Suprapubic skin (tissue), 4 donors: ENCODE measurements at regions not wholly inside any gene's neighbourhood (a gene's known extent, or its start where the extent isn't known, plus 50 kb on each side); places are given as distances from the start of the nearest gene placed in this dataset.

Source experiments
- EP300 ChIP-seq: sonication (generic); formaldehyde crosslinking; IDR thresholded peaks from one replicate; pipeline ENCODE4 v1.6.1; 2017; ENCODE audit warnings: antibody characterized with exemption
- POLR2A ChIP-seq, 2 donors: fragments of 450-650 bp; IDR thresholded peaks; one replicate each; pipeline ENCODE4 v1.6.1; 2017; ENCODE audit warnings: antibody characterized with exemption in 2 of 2, mild to moderate bottlenecking in 2 of 2, moderate library complexity in 2 of 2
- POLR2AphosphoS5 ChIP-seq, 3 donors: sonication (generic); formaldehyde crosslinking; IDR thresholded peaks; one replicate each; pipeline ENCODE4 v1.6.1; 2017; ENCODE audit warnings: antibody characterized with exemption in 3 of 3
- TF ChIP-seq, protein P1 (sequence below), 2 donors: fragments of 200-600 bp in 1 of 2; fragments of 450-650 bp in 1 of 2; sonication (generic) in 1 of 2; IDR thresholded peaks; one replicate each; pipeline ENCODE4 v1.5.1; 2016 to 2019; ENCODE audit warnings: antibody characterized with exemption in 2 of 2, mild to moderate bottlenecking in 1 of 2, moderate library complexity in 1 of 2

DNA sequence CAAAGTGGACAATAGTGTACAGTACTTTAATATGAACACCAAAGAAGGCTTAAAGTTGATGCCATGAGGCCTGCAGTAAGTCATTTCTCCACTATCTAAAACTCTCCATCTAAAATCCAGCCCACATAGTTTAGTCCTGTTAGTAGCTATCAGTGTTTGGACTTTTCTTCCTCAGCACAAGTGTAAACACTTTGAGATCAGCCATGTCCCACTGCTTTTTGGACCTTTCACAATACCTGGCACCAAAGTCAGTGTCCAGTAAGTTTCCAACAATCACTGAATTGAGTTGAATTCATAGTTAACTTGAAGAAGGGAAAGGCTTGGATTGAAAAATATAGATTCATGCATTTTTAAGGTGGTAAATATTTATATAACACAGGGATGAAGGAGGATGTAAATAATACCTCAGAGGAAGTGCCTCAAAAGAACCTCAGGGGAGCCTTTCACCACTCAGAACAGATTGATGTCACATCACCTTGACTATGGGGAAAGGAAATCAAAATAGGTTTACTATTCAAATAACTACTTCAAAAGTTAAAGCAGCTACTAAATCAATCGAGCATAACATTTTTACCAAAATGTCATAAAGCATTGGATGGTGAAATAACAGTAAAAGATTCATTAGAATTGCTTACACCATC lies 76.7 kb downstream of the FTHL17 start:
- TF ChIP-seq POLR2AphosphoS5 (IDR thresholded peaks at IDR 0.05) (no peak), POLR2A (IDR thresholded peaks at IDR 0.05) (no peak), EP300 (no peak)
- TF ChIP-seq, protein P1, sequence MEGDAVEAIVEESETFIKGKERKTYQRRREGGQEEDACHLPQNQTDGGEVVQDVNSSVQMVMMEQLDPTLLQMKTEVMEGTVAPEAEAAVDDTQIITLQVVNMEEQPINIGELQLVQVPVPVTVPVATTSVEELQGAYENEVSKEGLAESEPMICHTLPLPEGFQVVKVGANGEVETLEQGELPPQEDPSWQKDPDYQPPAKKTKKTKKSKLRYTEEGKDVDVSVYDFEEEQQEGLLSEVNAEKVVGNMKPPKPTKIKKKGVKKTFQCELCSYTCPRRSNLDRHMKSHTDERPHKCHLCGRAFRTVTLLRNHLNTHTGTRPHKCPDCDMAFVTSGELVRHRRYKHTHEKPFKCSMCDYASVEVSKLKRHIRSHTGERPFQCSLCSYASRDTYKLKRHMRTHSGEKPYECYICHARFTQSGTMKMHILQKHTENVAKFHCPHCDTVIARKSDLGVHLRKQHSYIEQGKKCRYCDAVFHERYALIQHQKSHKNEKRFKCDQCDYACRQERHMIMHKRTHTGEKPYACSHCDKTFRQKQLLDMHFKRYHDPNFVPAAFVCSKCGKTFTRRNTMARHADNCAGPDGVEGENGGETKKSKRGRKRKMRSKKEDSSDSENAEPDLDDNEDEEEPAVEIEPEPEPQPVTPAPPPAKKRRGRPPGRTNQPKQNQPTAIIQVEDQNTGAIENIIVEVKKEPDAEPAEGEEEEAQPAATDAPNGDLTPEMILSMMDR (IDR thresholded peaks at IDR 0.05): no peak
